ENCODE measurements at regions not wholly inside any gene's neighbourhood (a gene's known extent, or its start where the extent isn't known, plus 50 kb on each side); places are given as distances from the start of the nearest gene placed in this dataset.
"Not testable (repeated sequence)": the region's sequence is repeated elsewhere in the genome, so short reads cannot be mapped to it uniquely, and the experiment has no call there.

DNA sequence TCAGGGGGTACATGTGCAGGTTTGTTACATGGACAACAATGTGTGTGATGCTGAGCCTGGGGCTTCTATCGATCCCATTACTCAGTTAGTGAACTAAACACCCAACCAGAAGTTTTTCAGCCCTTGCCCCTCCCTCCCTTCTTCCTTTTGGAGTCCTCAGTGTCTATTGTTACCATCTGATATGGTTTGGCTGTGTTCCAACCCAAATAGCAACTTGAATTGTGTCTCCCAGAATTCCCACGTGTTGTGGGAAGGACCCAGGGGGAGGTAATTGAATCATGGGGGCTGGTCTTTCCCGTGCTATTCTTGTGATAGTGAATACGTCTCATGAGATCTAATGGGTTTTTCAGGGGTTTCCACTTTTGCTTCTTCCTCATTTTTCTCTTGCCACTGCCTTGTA lies 186.3 kb downstream of the AEBP2 start:
- not testable (repeated sequence) for DNase-seq (ENCODE audit: low spot score)

DNA sequence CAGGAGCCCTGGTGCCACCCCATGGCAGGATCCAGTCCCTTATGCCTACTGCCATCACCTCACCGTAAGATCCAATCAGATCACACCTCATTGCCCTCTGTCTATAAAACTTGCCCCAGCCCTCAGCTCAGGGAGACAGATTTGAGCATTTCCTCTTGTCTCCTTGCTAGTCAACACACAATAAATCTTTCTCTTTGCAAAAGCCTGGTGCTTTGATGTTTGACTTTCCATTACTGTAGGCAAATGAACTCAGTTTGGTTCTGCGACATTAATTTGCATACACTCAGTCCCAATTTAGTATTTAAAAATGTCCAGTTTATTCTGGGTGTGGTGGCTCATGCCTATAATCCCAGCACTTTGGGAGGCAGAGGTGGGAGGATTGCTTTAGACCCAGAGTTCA lies 188.4 kb downstream of the AEBP2 start:
- DNase-seq (ENCODE audit: low spot score) = no peak

DNA sequence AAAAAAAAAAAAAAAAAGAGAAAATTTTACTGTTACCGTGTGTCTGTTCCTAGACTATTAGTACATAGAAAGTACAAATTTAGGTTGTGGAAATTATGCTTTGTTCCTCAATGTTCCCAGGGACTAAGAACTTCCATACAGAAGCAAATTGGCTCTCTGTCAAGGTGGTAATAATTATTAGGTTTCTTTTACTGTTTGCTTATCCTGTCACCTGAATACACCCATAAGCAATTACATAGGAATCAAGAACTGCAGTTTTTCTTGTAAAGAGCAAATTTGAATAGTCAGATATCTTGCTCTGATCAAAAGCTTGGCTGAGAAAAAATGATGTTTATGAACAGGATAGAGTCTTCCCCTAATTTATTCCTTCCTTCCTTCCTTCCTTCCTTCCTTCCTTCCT lies 191.2 kb downstream of the AEBP2 start:
- DNase-seq (ENCODE audit: low spot score) = no peak

DNA sequence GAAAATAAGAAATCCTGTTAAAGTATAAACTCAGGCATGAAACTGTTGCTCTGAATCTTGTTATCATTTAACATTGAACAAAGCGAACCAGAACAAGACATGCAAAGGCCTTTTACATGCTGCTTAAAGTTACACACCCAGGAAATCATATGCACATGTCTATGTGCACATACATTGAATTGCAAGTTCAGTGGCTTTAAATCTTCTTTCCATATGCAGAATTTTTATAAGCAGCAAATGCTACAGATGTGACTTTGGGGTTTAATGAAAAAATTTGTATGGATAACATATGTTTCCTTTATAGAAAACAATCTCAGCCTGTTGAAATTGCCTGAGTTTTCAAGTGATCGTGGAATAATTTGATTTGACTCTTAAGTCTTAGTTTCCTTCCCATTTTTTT lies 193.9 kb downstream of the AEBP2 start:
- DNase-seq (ENCODE audit: low spot score) = no peak

DNA sequence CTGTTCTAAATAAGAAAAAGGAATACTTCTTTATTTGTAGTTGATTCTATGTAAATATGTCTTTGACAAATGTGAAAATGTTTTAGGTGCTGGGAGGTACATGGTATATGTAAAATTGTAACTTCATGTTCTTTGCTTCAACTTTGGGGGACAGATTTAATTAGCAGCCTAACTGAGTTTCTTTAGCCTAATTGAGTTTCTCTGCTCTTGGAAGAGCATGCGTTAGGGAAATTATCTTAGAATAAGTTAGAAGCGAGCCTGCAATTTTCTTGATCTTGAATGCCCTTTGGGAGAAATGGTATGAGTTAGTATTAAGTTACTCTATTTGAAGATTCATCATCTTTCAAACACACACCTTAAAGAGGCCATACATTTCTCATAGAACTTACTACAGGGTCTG lies 194.3 kb downstream of the AEBP2 start:
- no peak for DNase-seq (ENCODE audit: low spot score)

DNA sequence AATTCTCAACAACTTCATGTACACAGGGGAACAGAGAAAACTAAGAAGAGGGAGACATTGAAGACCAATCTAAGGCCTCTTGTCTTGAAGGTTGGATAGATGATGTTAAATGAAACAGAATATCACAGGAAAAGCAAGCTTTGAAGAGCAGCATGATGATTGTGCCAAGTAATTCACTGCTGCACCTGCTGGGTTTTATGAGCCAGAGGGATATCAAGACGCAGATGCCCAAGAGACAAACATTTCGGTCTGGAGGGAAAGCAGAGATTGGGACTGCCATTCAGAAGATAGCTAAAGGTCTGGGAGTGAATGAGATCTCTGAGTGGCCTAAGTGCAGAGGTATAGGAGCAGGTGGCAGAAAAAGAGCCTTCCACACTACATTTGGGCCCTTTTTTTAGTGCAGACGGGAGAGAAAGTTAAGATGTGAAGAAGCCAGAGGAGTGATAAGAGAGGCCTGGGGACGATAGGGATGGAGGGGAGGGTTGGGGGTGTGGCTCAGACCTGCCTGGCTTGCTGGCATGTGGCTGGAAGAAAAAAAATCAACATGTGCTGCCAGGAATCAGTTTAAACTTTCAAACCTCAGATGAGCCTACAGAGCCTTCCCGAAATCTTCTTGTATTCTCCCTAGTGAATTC lies 200.6 kb downstream of the AEBP2 start:
- DNase-seq (ENCODE audit: low spot score) = no peak

DNA sequence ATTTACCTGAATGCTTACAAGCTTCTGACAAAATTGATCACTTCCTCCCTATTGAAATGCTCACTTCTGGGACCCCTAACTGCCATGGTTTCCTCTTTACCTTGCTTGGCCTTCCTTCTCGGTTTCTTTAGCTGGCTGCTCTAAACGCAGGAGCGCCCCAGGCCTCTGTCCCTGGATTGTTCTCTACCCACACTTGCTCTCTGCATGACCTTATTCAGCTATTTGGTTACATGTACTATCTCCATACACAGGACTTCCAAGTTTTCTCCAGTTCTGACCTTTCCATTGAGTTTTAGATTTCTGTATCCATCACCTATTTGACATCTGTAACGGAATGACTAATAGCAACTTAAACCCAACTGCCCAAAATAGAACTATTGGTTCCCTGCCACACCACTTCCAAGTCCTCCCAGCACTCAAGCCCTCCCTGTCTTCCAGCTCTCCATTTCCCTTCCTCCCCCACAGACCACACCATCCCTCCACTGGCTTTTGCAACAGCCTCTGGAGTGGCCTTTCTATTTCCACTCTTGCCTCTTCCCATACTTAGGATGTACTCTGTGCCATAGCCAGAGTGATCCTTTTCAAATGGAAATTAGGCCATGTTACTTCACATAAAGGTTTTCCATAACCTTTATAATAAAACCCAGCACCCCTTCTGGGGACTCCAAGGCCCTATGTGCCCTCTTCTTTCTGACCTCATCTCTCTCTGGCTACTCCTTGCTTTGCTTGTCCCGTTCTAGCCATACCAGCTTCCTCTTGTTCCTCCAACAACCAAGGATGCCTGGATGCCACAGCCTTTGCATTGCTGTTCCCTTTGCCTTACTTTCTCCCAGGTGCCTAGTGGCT lies 202.2 kb downstream of the AEBP2 start:
- DNase-seq (ENCODE audit: low spot score) = no peak

DNA sequence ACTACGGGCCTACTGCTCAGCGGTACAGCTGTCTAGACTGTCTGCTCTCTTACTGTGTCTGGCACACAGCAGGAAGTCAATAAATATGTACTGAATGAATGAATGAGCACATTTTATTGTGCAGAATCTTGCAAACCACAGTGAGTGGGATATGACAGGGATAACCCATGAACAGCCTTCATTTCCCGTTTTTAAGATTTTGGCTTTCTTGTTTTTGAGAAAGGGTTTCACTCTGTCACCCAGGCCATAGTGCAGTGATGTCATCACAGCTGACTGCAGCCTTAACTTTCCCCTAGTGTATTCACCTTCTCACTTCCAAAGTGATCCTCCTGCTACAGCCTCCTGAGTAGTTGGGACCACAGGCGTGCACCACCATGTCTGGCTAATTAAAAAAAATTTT lies 203.1 kb downstream of the AEBP2 start:
- DNase-seq (ENCODE audit: low spot score) = no peak

DNA sequence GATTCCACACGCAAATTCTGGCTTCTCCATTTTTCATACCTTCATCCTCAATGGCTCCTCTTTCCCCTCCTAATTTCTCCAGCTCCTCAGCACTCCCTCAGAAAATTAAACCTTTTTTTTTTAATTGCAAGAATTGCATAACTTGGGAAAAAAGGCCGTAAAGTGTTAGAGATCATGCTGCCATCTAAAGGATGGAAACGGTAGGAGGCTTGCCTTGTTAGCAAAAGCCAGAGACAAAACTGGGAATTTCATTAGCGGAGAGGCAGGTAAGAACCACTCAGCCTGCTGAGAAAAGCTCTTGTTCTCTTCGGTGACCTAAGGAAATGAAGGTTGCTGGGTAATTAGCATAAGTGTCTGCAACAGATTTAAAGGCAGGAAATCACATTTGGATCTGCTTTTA lies 204.3 kb downstream of the AEBP2 start:
- no peak for DNase-seq (ENCODE audit: low spot score)

DNA sequence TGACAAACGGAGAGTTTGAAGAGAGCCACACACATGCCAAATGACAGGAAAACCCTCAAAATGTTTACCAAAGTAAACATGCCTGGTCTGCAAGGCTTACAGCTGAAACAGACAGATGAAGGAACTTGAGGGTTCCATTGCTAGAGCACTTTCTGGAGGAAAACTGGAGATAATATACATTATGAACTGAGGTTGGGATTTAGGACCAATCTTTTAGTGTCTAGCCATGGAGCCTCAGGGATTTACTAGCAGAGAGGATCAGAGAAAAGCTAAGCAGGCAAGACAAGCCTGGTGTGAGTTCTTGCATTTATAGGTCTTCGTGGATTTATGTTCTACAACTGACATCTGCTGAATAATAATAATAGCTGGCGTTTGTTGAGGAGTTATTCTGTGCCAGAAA lies 205.3 kb downstream of the AEBP2 start:
- no peak for DNase-seq (ENCODE audit: low spot score)

DNA sequence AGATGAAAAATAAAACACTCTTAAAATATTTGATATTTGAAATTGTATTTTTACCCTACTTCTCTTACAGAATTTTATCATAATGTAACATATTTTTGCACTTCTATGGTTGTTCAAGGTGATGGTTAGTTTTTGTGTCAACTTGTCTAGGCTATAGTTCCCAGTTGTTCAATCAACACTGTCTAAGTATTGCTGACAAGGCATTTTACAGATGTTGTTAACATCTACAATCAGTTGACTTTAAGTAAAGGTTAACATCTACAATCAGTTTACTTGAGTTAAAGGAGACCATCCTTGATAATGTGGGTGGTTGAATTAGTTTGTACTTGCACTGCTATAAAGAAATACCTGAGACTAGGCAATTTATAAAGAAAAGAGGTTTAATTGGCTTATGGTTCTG lies 206.5 kb downstream of the AEBP2 start:
- DNase-seq (ENCODE audit: low spot score) = no peak

DNA sequence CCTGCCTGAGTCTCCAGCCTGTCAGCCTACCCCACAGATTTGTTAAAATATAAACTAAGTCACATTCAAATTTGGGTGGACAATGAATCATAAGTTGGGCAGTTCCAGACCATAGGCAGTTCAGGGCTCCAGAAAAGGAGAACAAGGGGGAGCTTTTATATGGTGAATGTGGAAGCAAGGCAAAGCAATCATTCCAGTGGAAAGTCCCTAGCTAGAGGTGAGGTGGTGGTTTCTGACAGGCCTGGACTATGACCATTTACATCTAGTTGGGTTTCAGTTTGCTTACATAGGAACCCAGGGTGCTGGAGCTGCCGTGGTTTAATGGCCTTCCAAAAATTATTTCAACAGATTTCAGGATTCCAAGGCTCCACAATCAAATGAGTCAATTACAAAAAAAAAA lies 207.3 kb downstream of the AEBP2 start:
- no peak for DNase-seq (ENCODE audit: low spot score)

DNA sequence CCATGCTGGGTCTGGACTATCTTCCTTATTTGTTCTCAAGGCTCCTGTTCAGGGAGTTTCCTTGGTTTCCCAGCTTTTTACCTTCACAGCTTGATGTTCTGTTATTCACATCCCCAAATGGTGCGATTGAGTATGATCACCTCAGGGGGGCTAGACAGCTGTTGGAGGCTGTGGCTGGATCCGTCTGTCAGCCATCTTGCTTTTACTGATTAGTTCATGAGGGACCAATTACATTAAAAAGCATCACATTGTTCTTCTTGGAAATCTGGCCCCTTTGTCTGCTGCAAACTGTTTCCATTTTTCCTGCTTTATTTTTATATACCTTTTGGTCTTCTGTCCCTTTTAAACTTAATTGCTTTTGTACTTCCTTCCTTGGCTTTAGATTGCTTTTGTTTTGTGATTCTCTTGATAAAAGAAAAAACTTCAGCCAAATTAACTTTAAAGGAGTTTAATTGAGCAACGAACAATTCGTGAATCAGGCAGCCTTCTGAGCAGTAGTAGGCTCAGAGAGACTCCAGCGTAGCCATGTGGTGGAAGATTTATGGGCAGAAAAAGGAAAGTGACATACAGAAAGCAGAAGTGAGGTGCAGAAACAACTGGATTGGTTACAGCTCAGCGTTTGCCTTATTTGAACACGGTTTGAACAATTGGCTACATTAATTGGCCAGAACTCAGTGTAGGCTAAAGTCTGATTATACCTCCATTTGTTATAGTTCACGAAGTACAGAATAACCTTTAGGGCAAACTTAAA lies 208.7 kb downstream of the AEBP2 start:
- DNase-seq (ENCODE audit: low spot score) = no peak

DNA sequence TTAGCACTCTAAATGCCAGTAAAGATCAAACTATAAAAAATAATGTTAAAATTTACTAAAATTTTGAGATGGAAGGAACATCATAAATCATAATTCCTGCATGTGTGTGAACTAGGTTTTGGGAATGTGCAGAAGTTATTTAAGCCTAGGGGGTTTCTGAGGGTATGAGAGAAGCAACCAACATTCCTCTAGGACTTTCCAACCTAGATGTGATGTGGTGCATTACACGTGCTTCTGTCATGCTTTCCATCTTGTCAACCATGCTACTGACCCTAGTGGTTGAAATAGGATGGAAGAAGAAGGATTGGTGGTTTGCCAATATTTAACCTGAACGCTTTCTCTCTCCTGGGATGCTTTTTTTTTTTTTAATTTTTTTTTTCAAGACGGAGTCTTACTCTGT lies 209.3 kb downstream of the AEBP2 start:
- DNase-seq (ENCODE audit: low spot score) = no peak

DNA sequence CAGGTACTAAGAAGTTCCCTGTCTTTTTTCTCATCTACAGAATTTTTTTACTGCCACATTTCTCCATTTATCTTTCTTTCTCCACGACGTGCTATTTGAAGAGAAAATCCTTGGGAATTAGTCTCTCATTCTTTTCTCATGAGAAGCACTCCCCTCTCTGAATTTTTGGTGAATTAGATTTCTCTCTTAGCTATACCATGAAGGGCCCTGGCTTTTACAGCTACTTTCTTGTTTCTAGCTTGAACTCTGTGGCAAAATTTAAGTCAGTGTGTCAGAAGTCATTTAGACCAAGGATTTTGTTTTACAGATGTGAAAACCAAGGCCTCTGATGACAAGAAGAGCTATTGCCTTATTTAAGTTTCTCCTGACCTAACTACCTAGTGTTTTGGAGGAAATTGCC lies 213.1 kb downstream of the AEBP2 start:
- no peak for DNase-seq (ENCODE audit: low spot score)

DNA sequence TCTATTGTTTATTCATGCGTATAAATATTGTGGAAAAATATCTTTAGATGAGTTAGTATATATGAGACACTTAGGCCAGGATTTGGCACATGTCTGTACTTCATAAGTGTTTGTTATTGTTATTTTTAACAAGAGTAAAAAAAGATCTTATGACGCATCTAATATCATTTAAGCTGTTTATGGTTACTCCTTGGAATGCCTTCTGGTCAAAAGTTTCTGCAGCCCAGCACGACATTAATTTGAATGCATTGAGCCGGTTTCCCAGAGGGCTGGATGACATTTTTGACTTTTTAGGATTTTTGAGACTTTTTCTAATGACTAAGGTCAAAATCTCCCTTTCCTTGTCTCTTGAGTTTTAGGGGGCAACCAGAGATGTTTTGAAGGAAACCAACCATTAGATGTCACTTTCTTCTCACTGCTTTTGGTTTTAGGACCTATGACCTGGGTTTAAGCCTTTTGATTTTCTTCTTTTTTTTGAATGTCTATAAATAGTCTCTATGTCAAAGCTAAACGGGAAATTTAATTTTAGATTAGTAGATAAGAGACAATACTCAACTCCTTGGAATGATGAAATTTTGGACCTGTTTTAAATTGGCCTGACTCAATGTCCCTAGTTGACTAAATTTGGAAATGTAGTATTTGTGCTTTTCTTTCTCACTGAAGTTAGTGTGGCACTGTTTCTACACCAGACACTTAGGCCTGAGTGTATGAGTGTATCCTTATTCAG lies 215.5 kb downstream of the AEBP2 start:
- DNase-seq (ENCODE audit: low spot score) = no peak

DNA sequence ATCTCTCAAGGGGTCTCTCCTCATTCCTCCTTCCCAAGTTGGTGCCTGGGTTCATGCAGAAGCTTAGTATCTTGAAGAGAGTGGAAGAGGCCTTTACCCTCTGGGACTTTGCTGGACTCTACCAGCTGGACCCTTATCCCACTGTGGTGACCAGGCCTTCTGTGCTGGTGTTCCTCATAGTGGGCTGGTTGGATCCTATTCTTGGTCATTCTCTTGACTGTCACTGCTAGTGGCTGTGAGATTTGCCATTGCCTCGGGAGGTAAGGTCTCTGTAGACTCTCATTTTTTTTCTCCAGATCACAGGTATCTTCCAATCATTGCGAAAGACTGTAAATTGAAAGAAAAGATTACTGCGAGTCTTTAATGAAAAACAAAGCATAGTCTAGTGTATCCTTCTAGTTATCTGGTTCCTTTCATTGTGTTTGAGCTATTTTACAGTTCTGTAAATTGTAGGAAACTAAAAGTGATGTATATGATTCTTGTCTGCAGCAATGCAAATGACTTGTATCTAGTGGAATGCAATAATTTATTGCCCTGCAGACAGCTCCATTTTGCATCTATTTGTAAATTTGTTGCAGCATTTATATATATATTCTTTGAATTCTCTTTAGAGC lies 217.9 kb downstream of the AEBP2 start:
- DNase-seq (ENCODE audit: low spot score) = no peak

DNA sequence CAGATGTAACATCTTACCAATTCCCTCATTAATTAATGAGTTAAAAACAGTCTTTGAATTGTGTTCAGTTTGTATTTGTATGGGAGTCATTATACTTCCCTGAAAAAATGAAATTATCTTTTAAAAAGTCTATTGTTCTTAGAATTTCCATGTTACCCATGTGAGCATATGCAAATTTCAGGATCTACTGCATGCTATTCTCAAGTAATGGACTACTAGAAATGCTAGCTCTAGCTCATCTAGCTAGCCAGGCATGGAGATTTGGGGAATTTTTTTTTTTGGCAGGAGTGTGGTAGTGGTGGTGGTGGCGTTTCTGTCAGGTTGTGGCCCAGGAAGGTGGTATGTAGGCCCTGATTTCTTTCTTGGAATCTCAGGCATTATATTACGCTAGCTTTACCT lies 218.4 kb downstream of the AEBP2 start:
- no peak for DNase-seq (ENCODE audit: low spot score)

DNA sequence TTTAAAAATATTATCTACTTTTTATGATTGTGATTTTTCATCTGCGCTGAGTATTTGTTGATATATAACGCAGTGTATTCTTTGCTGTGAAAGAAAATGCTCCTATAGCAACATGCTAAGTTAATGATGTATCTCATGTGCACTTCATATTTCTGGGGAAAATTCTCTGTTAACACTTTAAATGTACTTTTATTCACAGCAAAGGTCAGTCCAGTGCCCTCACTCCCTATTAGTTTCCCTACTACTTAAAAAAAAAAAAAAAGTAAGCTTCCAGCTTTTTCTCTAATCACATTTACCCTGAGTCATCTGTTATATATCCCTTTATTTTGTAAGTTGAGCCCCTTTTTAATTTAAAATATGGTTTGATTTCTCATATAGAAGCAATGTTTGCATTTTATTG lies 219.8 kb downstream of the AEBP2 start:
- DNase-seq (ENCODE audit: low spot score) = no peak

DNA sequence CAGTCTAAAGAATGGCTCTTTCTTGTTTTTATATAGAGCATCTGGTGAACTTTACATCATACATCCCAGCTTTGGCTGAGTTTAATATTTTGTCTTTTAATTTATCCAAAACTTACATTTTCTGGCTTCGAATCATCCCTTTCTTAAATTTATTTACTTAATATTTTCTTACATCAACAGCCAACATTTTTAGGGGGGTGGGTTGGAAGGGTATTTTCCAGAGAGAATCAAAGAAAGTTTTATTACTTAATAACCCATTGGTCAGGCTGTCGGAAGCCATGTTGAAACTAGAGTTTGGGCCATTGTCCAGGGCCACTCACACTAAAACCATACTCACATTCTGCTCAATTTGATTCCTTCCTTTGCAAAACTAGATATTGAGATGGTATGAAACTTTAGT lies 220.2 kb downstream of the AEBP2 start:
- DNase-seq (ENCODE audit: low spot score) = no peak

DNA sequence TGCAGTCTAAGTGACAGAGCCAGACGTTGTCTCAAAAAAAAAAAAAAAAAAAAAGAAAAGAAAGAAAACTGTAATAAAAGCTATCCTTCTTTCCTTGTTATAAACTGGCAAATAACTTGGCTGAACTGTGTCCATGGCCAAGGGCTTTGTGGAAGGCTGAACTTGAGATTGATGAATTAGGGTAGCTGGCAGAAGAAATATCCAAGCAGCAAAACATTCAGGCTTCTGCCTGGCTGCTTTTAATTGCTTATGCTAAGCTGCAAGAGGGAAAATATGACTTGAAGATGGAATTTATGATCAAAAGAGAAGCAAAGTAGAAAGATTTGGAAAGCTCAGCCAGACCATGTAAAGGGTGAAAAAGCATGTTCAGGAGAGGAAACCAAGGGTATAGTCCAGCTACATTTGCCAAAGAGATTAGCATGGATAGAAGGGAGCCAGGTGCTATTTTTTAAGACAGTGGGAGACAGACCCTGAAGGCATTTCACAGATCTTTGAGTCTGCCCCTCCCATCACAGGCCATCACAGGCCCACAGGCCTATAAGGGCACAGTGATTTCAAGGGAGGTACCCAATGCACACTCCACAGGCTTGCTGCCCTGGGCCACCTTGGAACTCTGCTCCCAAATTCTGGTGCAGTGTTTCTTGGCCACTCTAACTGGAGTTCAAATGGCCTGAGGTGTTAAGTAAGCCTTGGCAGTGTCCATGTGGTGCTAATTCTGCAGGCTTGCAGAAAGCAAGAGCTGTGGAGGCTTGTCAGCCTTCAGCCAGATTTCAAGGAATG lies 226.0 kb downstream of the AEBP2 start:
- DNase-seq (ENCODE audit: low spot score) = no peak
